ENCODE measurements at regions not wholly inside any gene's neighbourhood (a gene's known extent, or its start where the extent isn't known, plus 50 kb on each side); places are given as distances from the start of the nearest gene placed in this dataset.

DNA sequence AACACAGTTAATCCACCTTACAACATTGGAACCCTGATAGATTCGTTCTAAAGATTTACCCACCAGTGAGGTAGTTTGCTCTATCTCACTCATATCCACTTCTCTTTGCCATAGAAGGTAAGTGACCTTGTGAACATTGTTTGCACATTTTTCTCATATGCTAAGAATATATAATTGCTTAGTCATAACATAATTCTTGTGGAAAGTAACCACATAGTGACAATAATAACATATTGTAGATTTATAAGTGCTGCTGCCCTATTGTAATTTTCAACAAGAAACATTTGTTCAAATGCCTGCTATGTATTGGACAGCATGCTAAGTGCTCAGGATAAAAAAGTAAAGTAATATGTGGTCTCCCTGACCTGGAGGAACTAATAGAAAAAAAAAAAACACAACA, 554.2 kb upstream of the KCNMB2 start:
- no peak for TF ChIP-seq POLR2A (IDR thresholded peaks at IDR 0.05)
- TF ChIP-seq, protein P1, sequence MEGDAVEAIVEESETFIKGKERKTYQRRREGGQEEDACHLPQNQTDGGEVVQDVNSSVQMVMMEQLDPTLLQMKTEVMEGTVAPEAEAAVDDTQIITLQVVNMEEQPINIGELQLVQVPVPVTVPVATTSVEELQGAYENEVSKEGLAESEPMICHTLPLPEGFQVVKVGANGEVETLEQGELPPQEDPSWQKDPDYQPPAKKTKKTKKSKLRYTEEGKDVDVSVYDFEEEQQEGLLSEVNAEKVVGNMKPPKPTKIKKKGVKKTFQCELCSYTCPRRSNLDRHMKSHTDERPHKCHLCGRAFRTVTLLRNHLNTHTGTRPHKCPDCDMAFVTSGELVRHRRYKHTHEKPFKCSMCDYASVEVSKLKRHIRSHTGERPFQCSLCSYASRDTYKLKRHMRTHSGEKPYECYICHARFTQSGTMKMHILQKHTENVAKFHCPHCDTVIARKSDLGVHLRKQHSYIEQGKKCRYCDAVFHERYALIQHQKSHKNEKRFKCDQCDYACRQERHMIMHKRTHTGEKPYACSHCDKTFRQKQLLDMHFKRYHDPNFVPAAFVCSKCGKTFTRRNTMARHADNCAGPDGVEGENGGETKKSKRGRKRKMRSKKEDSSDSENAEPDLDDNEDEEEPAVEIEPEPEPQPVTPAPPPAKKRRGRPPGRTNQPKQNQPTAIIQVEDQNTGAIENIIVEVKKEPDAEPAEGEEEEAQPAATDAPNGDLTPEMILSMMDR (IDR thresholded peaks at IDR 0.05) = no peak

DNA sequence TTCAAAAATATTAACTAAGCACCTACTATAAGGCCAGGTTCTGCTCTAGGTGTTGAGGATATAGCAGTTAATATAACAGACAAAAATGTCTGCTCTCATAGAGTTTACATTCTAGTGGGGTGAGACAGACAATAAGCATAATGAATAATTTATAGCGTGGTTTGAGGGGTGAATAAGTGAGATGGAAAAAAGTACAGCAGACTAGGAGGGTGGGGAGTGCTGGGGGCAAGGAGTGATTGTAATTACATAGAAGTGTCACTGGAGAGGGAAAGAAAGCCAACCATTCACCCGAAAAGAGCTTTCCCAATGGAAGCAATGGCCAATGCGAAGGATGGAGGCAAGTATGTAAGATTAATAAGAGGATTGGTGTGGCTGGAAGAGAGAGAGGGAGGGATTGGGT, 552.9 kb upstream of the KCNMB2 start:
- WGBS, 4 donors = 79 to 99% (median 88%) methylated on average over 3 of the region's 3 CpGs
- TF ChIP-seq POLR2A (IDR thresholded peaks at IDR 0.05) = no peak
- TF ChIP-seq, protein P1 (IDR thresholded peaks at IDR 0.05) = no peak
- intact Hi-C loops (cut with DNase I) = no loop called here
- H3K9me3 ChIP-seq (replicated peaks in 1 of 3) = no peaks in the 10 kb centered on the region
- no peak for DNase-seq
- H3K4me3 ChIP-seq = no peak overlapping the region
- no peak overlapping the region for H3K27ac ChIP-seq
- H3K4me1 ChIP-seq (replicated peaks in 1 of 2) = no peaks in the 10 kb centered on the region
- no peaks in the 10 kb centered on the region for H3K36me3 ChIP-seq (replicated peaks in 1 of 2)
- no peaks in the 10 kb centered on the region for H3K27me3 ChIP-seq

More for the DNA sequence above, 554.2 kb upstream of the KCNMB2 start:
- intact Hi-C loops (cut with DNase I) = no loop called here
- Histone ChIP-seq H3K4me3 (no peak overlapping the region), H3K4me1 (replicated peaks in 1 of 2) (no peaks in the 10 kb centered on the region), H3K27me3 (no peaks in the 10 kb centered on the region), H3K27ac (no peak overlapping the region), H3K9me3 (replicated peaks in 1 of 3) (no peaks in the 10 kb centered on the region), H3K36me3 (replicated peaks in 1 of 2) (no peaks in the 10 kb centered on the region)
- DNase-seq = no peak
- 78 to 87% (median 85%) methylated on average over 1 of the region's 1 CpG for WGBS, 4 donors

DNA sequence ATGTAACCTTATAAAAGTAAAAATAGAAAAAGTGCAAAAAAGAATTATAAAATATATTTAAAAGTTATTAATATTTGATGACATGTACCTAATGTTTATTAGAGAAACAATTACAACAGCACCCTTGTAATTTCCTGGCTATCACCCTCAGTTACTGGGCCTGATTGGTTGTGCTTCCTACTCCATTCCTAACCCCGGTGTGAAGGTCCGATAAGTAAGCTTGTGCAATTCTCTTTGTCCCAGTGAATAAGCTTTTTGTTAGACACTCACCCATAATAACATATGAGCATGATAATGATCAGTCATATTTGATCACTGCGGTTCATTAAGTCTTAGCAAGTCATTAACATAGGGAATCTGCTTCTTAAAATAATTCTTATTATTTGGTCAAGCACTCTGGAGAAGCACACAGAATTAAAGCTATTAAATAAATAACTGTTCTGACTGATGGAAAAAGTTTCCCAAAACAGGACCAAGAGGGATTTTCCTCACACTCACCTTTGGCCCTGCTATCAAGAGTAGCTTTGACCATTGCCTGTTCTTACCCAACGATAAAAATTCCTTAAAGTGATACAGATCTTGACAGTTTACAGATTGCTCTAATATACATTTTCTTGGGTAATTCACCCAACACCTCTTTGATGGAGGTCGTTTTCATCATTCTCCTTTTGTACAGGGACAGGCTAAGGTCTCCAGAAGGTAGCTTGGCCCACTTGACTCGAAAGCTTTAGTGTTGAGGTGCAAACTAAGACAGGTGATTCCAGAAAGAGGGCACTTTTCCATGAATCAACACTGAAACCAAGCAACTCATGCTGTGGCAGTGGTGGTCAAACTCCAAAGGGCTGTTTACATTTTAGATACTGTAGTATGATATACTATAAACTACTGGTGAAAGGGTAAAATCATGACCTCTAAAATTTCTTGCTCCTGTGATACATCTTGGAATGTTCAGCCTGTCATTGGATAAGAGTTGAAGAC, 543.0 kb upstream of the KCNMB2 start:
- intact Hi-C loops (cut with DNase I) = no loop called here
- no peaks in the 10 kb centered on the region for H3K4me1 ChIP-seq (replicated peaks in 1 of 2)
- no peaks in the 10 kb centered on the region for H3K27me3 ChIP-seq
- H3K9me3 ChIP-seq (replicated peaks in 1 of 3) = no peaks in the 10 kb centered on the region
- 77 to 88% (median 85%) methylated on average over 6 of the region's 6 CpGs for WGBS, 4 donors
- no peaks in the 10 kb centered on the region for H3K36me3 ChIP-seq (replicated peaks in 1 of 2)
- no peak overlapping the region for H3K4me3 ChIP-seq
- DNase-seq = no peak
- no peak overlapping the region for H3K27ac ChIP-seq
- TF ChIP-seq, protein P1 (IDR thresholded peaks at IDR 0.05) = no peak
- no peak for TF ChIP-seq POLR2A (IDR thresholded peaks at IDR 0.05)

DNA sequence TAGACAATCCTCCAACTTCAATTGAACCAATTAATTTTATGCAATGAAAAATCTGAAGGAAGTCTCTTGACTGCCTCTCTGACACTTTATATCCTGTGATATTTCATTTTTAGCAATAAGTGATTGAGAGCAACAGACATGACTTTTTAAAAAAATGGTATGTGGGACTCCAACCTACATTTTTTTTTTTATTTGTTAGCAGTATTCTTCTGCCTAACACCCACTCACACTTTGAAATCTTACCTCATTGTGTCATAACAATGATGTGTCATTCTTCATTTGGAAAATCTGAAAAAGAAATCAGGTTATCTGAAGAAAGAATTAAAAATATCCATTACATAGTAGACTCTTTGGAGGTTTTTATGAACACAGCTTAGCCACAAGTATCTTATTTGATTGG, 541.3 kb upstream of the KCNMB2 start:
- H3K27ac ChIP-seq = no peak overlapping the region
- H3K36me3 ChIP-seq (replicated peaks in 1 of 2) = no peaks in the 10 kb centered on the region
- DNase-seq = no peak
- H3K4me3 ChIP-seq = no peak overlapping the region
- no peaks in the 10 kb centered on the region for H3K9me3 ChIP-seq (replicated peaks in 1 of 3)
- no peak for TF ChIP-seq POLR2A (IDR thresholded peaks at IDR 0.05)
- TF ChIP-seq, protein P1 (IDR thresholded peaks at IDR 0.05) = no peak
- no peaks in the 10 kb centered on the region for H3K4me1 ChIP-seq (replicated peaks in 1 of 2)
- no peaks in the 10 kb centered on the region for H3K27me3 ChIP-seq
- intact Hi-C loops (cut with DNase I) = no loop called here

Measured in adrenal gland (tissue), 9 donors.